HG02678 (cell line): ENCODE measurements at regions not wholly inside any gene's neighbourhood (a gene's known extent, or its start where the extent isn't known, plus 50 kb on each side); places are given as distances from the start of the nearest gene placed in this dataset.

Experiments
- ATAC-seq: cut with Tn5 transposase; IDR thresholded peaks from one replicate; pipeline ENCODE4 v1.9.1; 2021; ENCODE audit warnings: mild to moderate bottlenecking, moderate library complexity; ENCODE audit not compliant: unreplicated experiment

DNA sequence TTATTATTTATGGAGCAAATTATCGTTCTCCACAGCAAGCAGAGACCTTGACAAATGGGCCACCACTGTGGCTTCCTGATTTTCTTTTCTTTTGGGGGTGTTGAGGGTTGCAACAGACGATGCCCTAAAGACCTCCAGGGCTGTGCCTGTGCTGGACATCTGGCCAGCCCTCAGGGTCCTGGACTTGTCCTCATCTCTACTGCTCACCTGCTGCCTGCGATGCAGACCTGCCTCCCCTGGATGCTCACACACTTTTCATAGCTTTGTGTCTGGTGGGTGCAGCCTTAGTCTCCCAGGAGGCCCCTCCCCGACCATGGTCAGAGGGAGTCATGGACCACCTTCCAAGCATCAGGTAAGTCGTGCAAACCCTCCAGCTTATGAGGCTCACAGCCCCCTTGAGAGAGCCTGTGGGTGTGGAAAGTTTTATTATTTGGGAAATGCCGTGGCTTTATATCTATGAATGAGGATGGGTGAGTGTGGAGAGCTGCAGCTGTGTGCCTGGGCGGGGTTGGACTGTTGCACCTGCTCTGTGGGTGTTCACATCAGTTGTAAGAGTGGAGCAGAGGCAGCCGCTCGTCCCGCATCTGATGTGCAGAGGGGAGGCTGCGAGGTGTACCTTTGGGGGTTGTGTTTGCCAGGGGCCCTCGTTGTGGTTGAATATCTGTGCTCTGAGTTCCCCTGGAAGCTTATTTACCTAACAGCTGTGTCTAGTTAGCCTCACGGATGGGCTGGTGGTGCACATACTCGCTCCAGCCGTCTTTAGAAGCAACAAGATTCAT is 126.3 kb upstream of the IRX4 start:
- no peak for ATAC-seq

DNA sequence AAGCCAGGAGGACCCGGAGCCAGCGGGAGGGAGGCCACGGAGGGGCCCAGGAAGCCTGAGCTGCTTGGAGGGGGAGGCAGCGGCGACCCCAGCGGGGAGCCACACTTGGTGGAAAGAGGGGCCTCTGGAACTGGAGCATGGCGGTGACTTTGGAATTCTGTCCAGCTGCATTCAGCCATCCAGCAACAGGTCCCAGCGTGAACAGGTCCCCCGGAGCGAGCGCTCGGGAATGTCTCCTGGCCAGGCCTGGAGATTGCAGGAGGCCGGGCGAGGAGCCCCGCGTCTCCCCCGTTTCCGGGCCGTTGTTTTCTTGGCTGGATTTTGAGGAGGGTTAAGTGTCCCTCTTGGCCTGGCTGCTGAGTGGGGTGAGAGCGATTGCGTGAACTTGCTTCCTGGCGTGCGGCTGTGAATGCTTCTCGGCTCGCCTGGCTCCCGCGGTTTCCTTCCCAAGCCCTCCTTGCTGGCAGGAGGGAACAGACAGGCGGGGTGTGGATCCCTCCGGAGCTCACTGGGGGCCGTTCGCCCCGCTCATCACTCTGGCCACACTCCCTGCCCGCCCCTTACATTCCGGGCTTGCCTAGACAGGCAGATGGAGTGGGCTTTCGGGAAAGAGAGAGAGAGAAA is 125.3 kb upstream of the IRX4 start:
- no peak for ATAC-seq

DNA sequence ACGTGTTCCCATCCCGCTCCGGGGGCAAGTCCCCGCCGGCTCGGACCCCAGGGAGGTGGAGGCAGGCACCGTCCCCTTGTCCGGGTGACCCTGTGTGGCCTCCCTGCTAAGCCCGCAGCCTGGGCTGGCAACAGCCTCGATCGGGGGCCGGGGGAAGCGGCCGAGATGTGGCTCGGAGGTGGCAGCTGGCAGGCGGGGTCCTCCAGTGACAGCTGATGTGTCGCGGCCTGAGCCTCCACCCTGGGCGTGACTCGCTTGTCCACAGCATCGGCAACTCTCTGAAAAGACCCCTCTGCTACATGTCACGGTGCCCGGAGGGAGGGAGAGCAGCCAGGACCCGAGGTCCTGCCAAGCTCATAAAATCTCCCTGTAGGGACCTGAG is 124.8 kb upstream of the IRX4 start:
- no peak for ATAC-seq

DNA sequence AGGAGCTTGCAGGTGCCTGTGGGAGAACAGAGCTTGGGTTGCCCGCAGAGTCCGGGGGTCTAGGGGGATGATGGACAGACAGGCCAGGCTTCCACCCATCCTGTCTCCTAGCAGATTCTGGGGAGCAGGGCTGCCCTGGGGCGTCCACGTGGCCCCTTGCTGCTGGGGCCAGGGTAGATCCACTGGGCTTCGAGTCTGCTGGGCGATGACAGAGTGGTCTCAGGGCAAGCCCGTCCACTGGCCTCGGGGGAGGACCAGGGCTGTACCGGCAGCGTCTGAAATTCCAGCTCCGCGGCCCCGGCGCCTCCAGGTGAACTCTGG is 124.2 kb upstream of the IRX4 start:
- no peak for ATAC-seq

DNA sequence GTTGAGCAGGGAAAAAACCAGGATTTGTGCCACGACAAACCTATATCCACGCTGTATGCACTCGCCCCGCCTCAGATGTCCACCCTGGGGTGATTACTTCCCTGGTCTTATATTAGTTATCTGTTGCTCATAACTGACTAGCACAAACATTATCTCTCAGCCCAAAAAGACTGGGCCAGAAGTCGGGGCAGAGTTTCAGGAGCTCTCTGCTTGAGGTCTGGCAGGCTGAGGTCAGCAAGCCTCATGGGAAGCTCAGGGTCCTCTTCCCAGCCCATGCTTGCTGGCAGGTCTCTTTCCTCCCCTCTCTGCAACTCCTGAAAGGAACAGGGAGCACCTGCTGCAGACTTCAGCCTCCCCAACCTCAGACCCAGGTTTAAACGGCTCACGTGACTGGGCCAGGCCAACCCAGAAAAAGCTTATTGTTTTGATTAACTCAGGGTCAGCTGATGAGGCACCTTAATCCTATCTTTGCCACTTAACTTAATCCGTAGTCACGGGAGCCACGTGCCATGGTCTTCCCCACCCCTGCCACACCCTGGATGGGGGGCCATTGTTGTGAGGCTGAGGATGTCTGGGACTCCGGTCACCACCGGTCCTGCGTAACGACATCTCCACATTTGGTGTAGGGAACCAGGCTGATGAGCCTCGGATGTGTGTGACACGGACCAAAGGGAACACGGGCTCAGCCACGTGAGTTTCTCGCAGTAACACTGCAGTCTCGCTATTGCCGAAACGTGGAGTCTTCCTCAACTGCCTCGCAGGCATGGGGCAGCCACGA is 123.7 kb upstream of the IRX4 start:
- no peak for ATAC-seq

DNA sequence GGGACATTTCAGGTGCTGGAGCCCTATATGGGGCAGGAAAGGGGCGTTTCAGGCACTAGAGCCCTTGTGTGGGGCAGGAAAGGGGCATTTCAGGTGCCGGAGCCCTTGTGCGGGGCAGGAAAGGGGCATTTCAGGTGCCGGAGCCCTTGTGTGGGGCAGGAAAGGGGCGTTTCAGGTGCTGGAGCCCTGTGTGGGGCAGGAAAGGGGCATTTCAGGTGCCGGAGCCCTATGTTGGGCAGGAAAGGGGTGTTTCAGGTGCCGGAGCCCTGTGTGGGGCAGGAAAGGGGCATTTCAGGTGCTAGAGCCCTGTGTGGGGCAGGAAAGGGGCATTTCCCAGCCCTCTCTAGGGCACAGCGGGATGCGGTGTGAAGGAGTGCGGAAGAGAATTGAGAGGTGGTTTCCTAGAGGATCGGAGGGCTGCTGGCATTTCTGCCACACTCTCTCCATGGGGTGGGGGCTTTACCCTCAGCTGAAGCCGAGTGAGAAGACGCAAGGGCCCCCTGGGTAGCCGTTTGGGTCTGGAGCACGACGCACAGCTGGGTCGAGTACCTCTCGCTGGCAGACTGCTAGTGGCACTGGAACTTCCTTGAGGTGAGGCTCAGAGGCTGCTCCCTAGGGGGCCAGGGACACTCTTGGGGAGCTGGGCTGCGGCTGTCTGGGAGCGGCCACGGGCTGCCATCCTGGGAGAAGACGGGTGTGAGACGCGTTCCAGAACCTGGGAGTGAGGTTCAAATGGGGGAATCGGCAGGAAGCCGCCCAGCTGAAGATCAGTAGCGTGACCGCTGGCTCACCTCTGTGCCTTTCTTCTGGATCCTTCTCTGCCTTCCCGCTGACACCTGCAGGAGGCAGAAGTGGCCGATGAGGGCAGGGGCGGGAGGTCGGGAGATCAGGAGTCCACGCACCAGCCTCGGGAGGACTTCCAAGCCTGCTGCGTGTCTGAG is 122.6 kb upstream of the IRX4 start:
- no peak for ATAC-seq

DNA sequence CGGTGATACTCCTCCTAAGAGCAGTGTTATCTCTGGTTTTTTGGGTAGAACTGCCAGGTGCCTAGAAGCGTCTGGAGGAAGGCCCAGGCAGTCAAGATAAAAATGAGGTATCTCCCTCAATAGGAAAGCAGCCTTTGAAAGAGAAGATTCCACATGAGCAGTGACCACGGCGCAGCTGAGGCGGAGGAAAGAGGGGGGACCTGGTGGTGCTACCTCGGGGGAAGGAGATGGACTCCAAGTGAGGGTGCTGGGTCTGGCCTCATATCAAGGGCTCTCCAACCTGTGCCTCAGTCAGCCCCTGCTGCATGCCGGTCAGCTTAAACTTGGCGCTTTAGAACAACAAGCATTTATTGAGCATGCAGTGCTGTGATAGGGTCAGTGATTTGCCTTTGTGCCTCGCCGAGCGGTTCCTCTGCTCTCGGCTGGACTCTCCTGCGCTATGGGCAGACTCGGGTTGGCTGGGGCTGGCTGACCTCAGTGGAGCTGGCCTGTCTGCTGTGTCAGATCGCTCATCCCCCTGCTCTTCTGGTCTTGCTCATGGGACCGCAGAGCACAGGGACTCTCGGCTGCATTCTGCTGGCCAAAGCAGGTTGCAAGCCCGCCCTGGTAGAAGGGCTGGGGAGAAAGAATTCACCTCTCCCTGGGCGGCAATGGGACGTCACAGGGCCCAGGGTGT is 121.1 kb upstream of the IRX4 start:
- ATAC-seq = no peak

DNA sequence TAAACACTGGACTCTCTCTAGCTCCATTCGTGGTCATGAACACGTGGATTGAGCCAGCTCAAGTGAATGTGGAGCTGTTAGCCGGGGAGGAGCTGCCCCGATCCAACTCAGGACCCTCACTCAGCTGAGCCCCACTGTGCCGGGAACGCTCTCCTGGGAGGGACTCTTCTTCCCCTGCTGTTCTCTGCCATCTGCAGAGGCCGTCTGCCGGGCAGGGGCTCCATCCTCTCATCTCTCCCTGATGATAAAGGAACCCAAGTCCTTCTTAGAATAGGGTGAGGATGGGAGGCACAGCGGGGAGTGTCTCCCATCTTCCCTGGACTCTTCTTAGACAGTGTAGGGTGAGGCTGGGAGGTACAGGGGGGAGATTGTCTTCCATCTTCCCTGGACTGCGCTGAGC is 120.5 kb upstream of the IRX4 start:
- ATAC-seq = no peak

DNA sequence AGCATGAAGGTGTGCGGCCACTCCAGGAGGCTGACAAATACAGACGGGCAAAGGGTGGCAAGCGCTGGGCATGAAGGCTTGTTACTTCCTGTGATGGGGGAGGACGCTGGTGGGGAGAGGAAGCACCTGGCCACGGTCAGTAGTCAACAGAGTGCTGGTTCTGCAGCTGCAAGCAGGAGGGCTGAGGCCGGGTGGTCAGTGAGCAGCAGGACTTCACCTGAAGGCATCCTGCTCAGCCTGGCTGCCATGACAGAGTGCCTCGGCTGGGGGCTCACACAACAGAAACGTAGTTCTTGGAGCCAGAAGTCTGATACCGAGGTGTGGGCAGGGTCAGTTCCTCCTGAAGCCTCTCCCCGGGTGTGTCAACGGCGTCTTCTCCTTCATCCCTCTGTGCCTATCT is 118.6 kb upstream of the IRX4 start:
- ATAC-seq = no peak

DNA sequence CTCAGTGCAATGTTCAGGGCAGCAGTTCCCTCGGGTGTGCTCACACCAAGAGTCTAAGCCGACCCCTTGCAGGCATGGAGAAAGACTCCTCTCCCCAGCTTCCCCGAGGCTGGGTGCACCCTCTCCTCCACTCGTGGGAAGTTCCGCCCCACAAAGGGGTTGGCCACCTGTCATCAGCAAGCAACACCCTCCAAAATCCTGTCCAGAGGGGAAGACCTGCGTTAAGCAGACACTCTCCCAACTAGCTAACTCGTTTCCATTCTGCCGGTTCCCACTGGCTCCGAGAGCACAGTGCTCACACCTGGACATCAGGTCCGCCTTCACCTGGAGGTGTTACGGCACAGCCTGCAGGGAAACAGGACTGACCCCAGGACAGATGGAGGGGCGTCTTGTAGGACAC is 117.9 kb upstream of the IRX4 start:
- no peak for ATAC-seq

DNA sequence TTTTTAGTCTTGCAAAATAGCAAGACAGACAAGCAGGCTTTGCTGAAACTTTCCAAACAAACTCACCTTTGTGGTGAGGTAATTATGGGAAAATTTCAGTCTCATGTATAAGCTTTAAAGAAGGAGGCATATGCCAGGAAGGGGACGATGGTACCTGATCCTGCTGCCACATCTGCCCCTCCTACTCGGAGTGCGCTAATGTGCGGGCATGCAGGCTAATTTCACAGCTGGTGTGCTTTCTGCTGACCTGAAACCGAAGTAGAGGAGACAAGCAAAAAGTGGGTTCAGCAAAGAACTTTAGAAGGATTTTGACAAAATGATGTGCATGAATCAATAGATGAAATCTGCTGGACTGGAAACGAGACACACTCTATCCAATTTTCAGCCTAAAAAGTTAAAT is 117.1 kb upstream of the IRX4 start:
- ATAC-seq = no peak

DNA sequence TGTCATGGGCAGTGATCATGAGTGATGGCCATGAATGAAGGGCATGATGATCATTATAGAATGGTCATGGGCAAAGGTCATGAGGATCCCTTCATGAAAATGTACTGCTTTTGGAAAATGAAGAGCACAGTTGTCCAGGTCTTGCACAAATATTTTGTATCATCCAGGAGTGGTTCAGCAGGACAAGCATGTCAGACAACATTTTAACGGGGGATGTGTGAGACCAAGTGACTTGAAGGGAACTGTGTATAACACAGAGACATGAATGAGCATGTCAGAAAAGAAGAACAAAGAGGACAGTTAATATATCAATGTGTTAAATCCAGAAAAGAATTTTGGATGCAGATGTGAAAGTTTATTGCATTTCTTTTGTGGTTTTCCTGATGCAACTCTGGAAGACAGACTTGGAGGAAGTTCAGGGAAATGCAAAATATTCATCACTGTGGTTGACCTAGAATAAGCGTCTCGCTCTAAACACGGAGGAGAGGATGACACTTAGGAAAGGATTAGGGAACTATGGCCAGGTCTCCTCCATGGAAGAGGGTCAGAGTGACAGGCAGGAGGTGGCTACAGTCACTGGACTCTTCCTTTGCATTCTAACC is 116.1 kb upstream of the IRX4 start:
- ATAC-seq = no peak

DNA sequence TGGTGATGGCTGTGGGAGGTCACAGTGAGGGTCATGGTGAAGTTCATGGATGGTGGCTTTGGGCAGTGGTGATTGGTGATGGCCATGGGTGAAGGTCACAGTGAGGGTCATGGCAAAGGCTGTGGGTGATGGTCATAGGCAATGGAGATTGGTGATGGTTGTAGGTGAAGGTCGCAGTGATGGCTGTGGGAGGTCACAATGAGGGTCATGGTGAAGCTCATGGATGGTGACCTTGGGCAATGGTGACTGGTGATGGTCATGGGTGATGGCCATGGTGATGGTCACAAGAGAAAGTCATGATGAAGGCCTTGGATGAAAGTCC is 115.6 kb upstream of the IRX4 start:
- ATAC-seq = no peak

DNA sequence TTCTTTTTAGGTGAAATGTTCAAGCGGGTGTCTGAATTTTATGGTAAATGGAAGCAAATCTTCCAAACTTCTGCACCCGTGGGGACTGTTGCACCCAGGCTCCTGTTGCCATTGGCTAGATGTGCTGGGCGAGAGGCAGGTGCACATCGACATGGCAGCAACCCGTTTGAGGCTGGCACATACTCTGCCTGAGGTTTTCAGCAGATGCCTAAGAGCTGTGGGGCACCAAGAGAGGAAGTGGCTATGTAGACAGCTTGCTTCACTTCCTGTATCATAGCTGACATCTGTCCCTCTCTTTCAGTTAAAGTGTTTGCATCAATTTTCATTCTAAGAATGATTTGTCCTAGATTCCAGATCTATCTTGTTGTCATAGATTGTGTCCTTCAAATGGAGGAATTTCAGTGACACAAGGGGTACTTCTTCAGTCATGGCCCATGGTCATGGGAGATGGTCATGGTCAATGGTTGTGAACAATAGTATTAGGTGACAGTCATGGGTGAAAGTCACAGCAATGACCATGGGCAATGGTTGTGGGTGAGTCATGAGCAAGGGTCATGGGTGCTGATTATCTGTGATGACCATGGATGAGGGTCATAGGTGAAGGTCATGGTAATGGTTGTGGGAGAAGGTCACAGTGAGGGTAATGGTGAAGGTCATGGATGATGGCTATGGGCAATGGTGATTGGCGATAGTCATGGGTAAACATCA is 115.1 kb upstream of the IRX4 start:
- no peak for ATAC-seq

DNA sequence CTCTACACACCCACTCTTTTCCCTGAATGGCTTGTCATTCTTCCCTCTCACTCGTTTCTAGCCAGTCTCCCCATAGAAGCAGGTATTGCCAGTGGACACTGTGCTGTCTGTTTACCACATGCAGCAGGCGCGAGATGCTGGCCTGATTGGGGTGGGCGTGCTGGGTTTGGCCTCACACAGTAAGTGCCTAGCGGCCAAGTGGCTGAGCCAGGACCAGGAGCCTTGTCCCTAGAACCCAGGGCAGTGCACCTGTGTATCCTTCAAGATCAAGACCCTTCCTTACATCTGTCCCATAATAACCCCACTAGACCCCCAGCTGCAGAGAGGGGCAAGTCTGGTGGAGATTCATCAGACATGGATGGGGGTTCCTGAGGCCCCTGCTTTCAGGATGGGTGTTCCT is 112.8 kb upstream of the IRX4 start:
- no peak for ATAC-seq

DNA sequence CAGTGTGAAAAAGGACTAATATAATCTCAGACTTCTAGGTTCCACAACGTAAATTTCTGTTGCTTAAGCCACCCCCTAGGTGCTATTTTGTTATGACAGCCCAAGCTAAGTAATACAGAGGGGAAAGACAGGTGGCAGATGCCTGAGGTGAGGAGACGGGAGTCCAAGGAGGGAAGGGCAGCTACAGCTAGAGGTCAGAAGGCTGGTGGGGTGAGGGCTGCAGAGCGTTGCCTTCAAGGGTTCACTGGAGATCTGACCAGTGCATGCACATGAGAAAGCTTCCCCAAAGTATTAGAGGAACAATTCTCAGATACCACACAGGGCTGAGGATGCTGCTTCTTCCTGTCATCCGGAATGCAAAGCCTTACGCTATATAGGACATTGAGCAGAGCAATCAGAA is 104.7 kb upstream of the IRX4 start:
- no peak for ATAC-seq

DNA sequence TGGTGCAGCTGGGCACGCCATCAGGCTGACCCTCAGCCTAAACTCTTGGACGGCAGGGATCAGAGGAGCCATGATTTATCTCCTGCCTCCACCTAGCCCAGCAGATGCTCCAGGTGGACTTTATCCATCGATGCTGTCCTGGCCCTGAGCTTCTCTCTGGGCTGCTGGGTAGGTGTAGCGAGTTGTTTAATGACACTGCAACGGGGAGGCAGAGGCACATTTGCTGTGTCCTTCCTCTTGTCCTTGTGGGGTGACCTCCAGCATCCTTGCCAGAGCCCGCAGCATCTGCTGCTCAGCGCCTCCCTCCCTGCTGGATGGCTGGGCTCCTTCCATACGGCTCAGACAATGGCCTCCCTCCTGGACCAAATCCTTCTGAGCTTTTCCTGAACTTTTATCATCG is 103.1 kb upstream of the IRX4 start:
- no peak for ATAC-seq

DNA sequence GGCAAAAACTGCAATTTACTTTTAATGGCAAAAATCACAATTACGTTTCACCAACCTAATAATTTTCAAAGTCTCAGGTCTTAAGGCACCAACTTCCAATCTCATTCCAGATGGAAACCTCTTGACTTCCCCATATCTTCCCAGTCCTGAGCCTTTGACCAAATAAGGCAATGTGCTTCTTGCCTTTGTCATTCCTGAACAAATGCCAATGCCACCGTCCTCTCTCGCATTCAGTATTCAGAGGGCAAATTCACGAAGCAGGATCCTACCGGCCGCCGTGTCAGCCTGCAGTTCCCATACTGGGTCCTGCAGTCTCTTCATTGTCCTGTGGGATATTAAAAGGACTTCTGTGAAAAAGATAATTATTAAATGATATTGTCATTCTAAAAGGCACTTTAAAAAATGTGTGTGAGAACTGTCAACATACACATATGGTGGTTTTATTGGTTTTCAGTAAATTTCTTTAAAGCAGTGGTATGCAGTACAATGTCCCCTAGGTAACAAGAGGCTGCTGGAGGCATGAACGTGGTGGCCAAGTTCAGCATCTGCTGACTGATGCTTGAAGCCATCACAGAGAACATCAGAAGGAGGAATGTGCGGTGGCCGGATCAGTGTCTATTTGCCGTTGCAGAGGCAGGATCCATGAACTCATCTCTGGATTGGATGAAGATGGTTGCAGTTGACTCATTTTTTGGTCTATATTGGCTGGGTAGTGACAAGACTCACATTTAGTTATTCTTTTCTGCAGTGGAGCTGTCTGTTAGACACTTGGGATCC is 101.4 kb upstream of the IRX4 start:
- no peak for ATAC-seq

DNA sequence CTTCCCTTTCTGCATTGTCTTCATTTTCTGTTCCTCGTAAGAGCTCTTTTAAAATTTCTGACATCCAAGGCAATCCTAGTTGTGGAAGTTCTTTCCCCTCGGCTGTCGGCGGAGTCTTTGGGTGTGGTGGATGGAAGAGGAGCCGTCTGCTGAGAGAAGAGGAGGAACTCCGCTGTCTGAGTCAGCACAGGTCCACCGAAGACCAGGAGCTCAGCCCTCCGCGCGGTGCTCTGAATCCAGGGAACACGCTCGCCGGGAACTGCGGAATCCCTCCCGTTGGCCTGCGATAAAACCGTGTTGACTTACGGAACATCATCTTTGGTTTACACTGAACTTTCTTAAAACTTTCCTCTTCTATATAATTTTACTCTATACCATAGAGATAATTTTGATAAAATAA is 100.7 kb upstream of the IRX4 start:
- ATAC-seq = no peak
